ENCODE measurements at regions not wholly inside any gene's neighbourhood (a gene's known extent, or its start where the extent isn't known, plus 50 kb on each side); places are given as distances from the start of the nearest gene placed in this dataset.

GRCh38 chr4:82138374-82138773 lies 235.4 kb downstream of the HNRNPD start:
- TF ChIP-seq SUZ12 (IDR thresholded peaks at IDR 0.05) (no peak), SP1 (IDR thresholded peaks at IDR 0.05) (no peak), ARNT (IDR thresholded peaks at IDR 0.05) (no peak), FOXM1 (IDR thresholded peaks at IDR 0.05; ENCODE audit: borderline replicate concordance) (no peak), BHLHE40 (IDR thresholded peaks at IDR 0.05; ENCODE audit: borderline replicate concordance) (no peak), NFRKB (IDR thresholded peaks at IDR 0.05) (no peak), ZNF384 (IDR thresholded peaks at IDR 0.05) (no peak), ELF4 (IDR thresholded peaks at IDR 0.05) (no peak), HDGF (IDR thresholded peaks at IDR 0.05; ENCODE audit: borderline replicate concordance) (no peak), LEF1 (IDR thresholded peaks at IDR 0.05; ENCODE audit: borderline replicate concordance) (no peak), FOXA1 (IDR thresholded peaks at IDR 0.05) (no peak), FOXK2 (IDR thresholded peaks at IDR 0.05) (no peak)
- TF ChIP-seq, protein P1, sequence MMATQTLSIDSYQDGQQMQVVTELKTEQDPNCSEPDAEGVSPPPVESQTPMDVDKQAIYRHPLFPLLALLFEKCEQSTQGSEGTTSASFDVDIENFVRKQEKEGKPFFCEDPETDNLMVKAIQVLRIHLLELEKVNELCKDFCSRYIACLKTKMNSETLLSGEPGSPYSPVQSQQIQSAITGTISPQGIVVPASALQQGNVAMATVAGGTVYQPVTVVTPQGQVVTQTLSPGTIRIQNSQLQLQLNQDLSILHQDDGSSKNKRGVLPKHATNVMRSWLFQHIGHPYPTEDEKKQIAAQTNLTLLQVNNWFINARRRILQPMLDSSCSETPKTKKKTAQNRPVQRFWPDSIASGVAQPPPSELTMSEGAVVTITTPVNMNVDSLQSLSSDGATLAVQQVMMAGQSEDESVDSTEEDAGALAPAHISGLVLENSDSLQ (IDR thresholded peaks at IDR 0.05): no peak

All from HEK293T (cell line).